ENCODE measurements at regions not wholly inside any gene's neighbourhood (a gene's known extent, or its start where the extent isn't known, plus 50 kb on each side); places are given as distances from the start of the nearest gene placed in this dataset.

GRCh38 chr16:64469906-64470702 is 651.8 kb downstream of the CDH11 start:
- no peak overlapping the region for H3K4me3 ChIP-seq (ENCODE audit: low read depth, low read length)
- DNase-seq (ENCODE audit: low read depth) = no peak
- no peak for TF ChIP-seq CTCF (IDR thresholded peaks at IDR 0.05; ENCODE audit: low read depth, low read length, missing control alignments)

- DNase-seq (ENCODE audit: low read depth) = no peak
- no peak for TF ChIP-seq CTCF (IDR thresholded peaks at IDR 0.05; ENCODE audit: low read depth, low read length, missing control alignments)
- no peak overlapping the region for H3K4me3 ChIP-seq (ENCODE audit: low read depth, low read length)
These were observed 652.5 kb downstream of the CDH11 start for GRCh38 chr16:64469351-64469750.

GRCh38 chr16:64468515-64469090 is 653.3 kb downstream of the CDH11 start:
- no peak overlapping the region for H3K4me3 ChIP-seq (ENCODE audit: low read depth, low read length)
- DNase-seq (ENCODE audit: low read depth) = no peak

GRCh38 chr16:64459821-64460220 is 662.0 kb downstream of the CDH11 start:
- DNase-seq (ENCODE audit: low read depth) = no peak
- TF ChIP-seq CTCF (IDR thresholded peaks at IDR 0.05; ENCODE audit: low read depth, low read length, missing control alignments) = no peak
- no peak overlapping the region for H3K4me3 ChIP-seq (ENCODE audit: low read depth, low read length)

More at GRCh38 chr16:64468515-64469090, 653.3 kb downstream of the CDH11 start:
- TF ChIP-seq CTCF (IDR thresholded peaks at IDR 0.05; ENCODE audit: low read depth, low read length, missing control alignments) = no peak

- H3K4me3 ChIP-seq (ENCODE audit: low read depth, low read length) = no peak overlapping the region
- TF ChIP-seq CTCF (IDR thresholded peaks at IDR 0.05; ENCODE audit: low read depth, low read length, missing control alignments) = no peak
- DNase-seq (ENCODE audit: low read depth) = no peak
These were observed 662.5 kb downstream of the CDH11 start for GRCh38 chr16:64459402-64459801.

GRCh38 chr16:64455275-64455674 is 666.6 kb downstream of the CDH11 start:
- H3K4me3 ChIP-seq (ENCODE audit: low read depth, low read length) = no peak overlapping the region
- TF ChIP-seq CTCF (IDR thresholded peaks at IDR 0.05; ENCODE audit: low read depth, low read length, missing control alignments) = no peak
- no peak for DNase-seq (ENCODE audit: low read depth)

Data from GM12864 (cell line).